GM18498 (cell line): ENCODE measurements at regions not wholly inside any gene's neighbourhood (a gene's known extent, or its start where the extent isn't known, plus 50 kb on each side); places are given as distances from the start of the nearest gene placed in this dataset.

ENCODE experiments used
- ATAC-seq: cut with Tn5 transposase; IDR thresholded peaks from one replicate; pipeline ENCODE4 v1.9.1; 2021; ENCODE audit warnings: mild to moderate bottlenecking, moderate library complexity; ENCODE audit not compliant: unreplicated experiment

- ATAC-seq: no peak
Observed at GRCh38 chr14:97413966-97414717, 617.0 kb downstream of the VRK1 start.

- no peak for ATAC-seq
Observed at GRCh38 chr14:97414718-97415098, 617.5 kb downstream of the VRK1 start.

- no peak for ATAC-seq
Observed at GRCh38 chr14:97415907-97416306, 618.7 kb downstream of the VRK1 start.

- no peak for ATAC-seq
Observed at GRCh38 chr14:97416550-97416949, 619.4 kb downstream of the VRK1 start.

GRCh38 chr14:97417331-97417730 lies 620.1 kb downstream of the VRK1 start:
- ATAC-seq: no peak

- ATAC-seq: no peak
Observed at GRCh38 chr14:97420211-97420610, 623.0 kb downstream of the VRK1 start.

- no peak for ATAC-seq
Observed at GRCh38 chr14:97426776-97427175, 629.6 kb downstream of the VRK1 start.

GRCh38 chr14:97428808-97429440 lies 631.7 kb downstream of the VRK1 start:
- ATAC-seq: no peak

GRCh38 chr14:97432586-97432985 lies 635.4 kb downstream of the VRK1 start:
- no peak for ATAC-seq

GRCh38 chr14:97441740-97442362 lies 644.7 kb downstream of the VRK1 start:
- ATAC-seq: no peak

- no peak for ATAC-seq
Observed at GRCh38 chr14:97442363-97442762, 645.2 kb downstream of the VRK1 start.

GRCh38 chr14:97443412-97443811 lies 646.2 kb downstream of the VRK1 start:
- no peak for ATAC-seq

GRCh38 chr14:97444248-97444647 lies 647.1 kb downstream of the VRK1 start:
- no peak for ATAC-seq

GRCh38 chr14:97445367-97445766 lies 648.2 kb downstream of the VRK1 start:
- no peak for ATAC-seq

GRCh38 chr14:97446087-97446486 lies 648.9 kb downstream of the VRK1 start:
- ATAC-seq: no peak

- no peak for ATAC-seq
Observed at GRCh38 chr14:97452314-97452713, 655.1 kb downstream of the VRK1 start.

- ATAC-seq: no peak
Observed at GRCh38 chr14:97453991-97454390, 656.8 kb downstream of the VRK1 start.

- no peak for ATAC-seq
Observed at GRCh38 chr14:97456462-97456861, 659.3 kb downstream of the VRK1 start.

GRCh38 chr14:97456958-97457357 lies 659.8 kb downstream of the VRK1 start:
- no peak for ATAC-seq

GRCh38 chr14:97457575-97458085 lies 660.4 kb downstream of the VRK1 start:
- ATAC-seq: no peak

GRCh38 chr14:97458255-97458654 lies 661.1 kb downstream of the VRK1 start:
- ATAC-seq: no peak
